SH-SY5Y (cell line): ENCODE measurements at regions not wholly inside any gene's neighbourhood (a gene's known extent, or its start where the extent isn't known, plus 50 kb on each side); places are given as distances from the start of the nearest gene placed in this dataset.

Experiments
- GATA2 ChIP-seq: IDR thresholded peaks from 2 replicates; pipeline ENCODE4 v1.6.1; 2011; ENCODE audit warnings: mild to moderate bottlenecking, low read depth, low read length
- GATA3 ChIP-seq: IDR thresholded peaks from 2 replicates; pipeline ENCODE4 v1.6.1; 2011; ENCODE audit warnings: low read depth, mild to moderate bottlenecking, low read length, moderate library complexity

- TF ChIP-seq GATA3 (no peak), GATA2 (no peak)
Observed at GRCh38 chr3:132841621-132842020, 119.4 kb upstream of the NPHP3 start.
